Immature natural killer cell (primary cell): ENCODE measurements at regions not wholly inside any gene's neighbourhood (a gene's known extent, or its start where the extent isn't known, plus 50 kb on each side); places are given as distances from the start of the nearest gene placed in this dataset.

Source experiments
- DNase-seq, 3 donors: peaks; one replicate each; pipeline ENCODE4 v3.0.0; 2022; ENCODE audit warnings: mixed read lengths in 1 of 3
- H3K27ac Mint-ChIP-seq, 6 donors: one replicate each; pipeline ENCODE4 v1.8.0; 2020; ENCODE audit warnings: mixed read lengths in 6 of 6, mild to moderate bottlenecking in 5 of 6, inconsistent platforms in 4 of 6, moderate library complexity in 3 of 6
- H3K27me3 Mint-ChIP-seq, 3 donors: one replicate each; pipeline ENCODE4 v1.8.0; 2020 to 2021; ENCODE audit warnings: low read depth in 3 of 3, mild to moderate bottlenecking in 3 of 3, mixed read lengths in 3 of 3, moderate library complexity in 3 of 3, inconsistent platforms in 1 of 3
- H3K36me3 Mint-ChIP-seq, 3 donors: one replicate each; pipeline ENCODE4 v1.8.0; 2020; ENCODE audit warnings: mixed read lengths in 3 of 3, inconsistent platforms in 2 of 3, mild to moderate bottlenecking in 2 of 3
- H3K4me1 Mint-ChIP-seq, 2 donors: one replicate each; pipeline ENCODE4 v1.8.0; 2020; ENCODE audit warnings: inconsistent platforms in 2 of 2, mild to moderate bottlenecking in 2 of 2, mixed read lengths in 2 of 2, moderate library complexity in 1 of 2
- H3K4me3 Mint-ChIP-seq, 5 donors: one replicate each; pipeline ENCODE4 v1.8.0; 2020; ENCODE audit warnings: mild to moderate bottlenecking in 5 of 5, mixed read lengths in 5 of 5, inconsistent platforms in 3 of 5, moderate library complexity in 3 of 5
- H3K9me3 Mint-ChIP-seq, 6 donors: one replicate each; pipeline ENCODE4 v1.8.0; 2020; ENCODE audit warnings: mild to moderate bottlenecking in 6 of 6, mixed read lengths in 6 of 6, inconsistent platforms in 4 of 6, moderate library complexity in 3 of 6

GRCh38 chr1:55635856-55636255 is 420.7 kb upstream of the USP24 start:
- Mint-ChIP-seq H3K4me1 (peaks cover 3 to 5% of the 10 kb centered on the region in 2 donors), H3K4me3 (no peak overlapping the region), H3K27ac (no peak overlapping the region), H3K27me3 (peaks cover 0 to 13% (median 0%) of the 10 kb centered on the region in 3 donors), H3K9me3 (peaks cover 0 to 2% (median 0%) of the 10 kb centered on the region in 6 donors), H3K36me3 (no peaks in the 10 kb centered on the region)
- no peak for DNase-seq

DNA sequence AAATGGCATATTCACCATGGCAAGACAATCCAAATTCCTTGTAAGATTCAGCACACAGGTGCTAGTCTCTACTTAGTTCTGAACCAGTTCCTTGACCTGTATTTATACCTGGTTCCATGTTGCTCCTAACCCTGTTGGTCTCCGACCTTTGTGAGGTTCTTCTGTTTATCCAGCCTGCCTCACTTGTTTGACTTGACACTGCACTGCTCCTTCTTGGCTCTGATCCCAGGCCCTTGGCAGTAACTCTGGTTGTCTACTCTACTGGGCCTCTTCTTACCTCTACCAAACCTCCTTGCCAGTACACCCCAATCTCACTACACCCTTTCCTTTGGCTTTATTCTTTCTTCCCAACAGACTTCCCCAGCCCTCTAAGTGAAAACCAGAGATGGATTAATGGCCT is 419.4 kb upstream of the USP24 start:
- H3K27ac Mint-ChIP-seq: no peak overlapping the region
- H3K4me1 Mint-ChIP-seq: no peaks in the 10 kb centered on the region
- DNase-seq: no peak
- H3K36me3 Mint-ChIP-seq: no peaks in the 10 kb centered on the region
- peaks cover 0 to 13% (median 0%) of the 10 kb centered on the region in 3 donors for H3K27me3 Mint-ChIP-seq
- peaks cover 0 to 2% (median 0%) of the 10 kb centered on the region in 6 donors for H3K9me3 Mint-ChIP-seq
- no peak overlapping the region for H3K4me3 Mint-ChIP-seq

DNA sequence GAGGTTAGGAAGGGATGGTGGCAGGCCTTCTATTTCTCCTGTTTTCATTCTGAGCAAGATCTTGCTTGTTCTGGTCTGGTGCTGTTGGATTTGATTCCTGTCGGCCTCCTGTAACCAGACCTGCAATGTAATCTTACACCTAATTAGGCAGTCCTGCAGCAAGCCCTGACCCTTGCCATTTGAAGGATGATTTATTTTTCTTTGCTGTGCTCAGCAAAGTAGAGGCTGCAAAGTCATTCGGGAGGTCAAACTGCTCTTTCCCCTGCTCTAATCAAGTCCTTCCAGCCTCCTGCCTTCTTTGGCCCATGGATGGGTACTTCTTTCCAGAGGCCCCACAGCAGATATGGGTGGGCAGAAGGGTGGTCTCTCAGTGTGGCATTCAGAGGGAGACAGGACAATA is 417.7 kb upstream of the USP24 start:
- no peak for DNase-seq
- H3K27me3 Mint-ChIP-seq: peaks cover 0 to 13% (median 0%) of the 10 kb centered on the region in 3 donors
- no peak overlapping the region for H3K4me3 Mint-ChIP-seq
- peaks cover 0 to 2% (median 0%) of the 10 kb centered on the region in 6 donors for H3K9me3 Mint-ChIP-seq
- H3K36me3 Mint-ChIP-seq: no peaks in the 10 kb centered on the region
- H3K27ac Mint-ChIP-seq: no peak overlapping the region
- no peaks in the 10 kb centered on the region for H3K4me1 Mint-ChIP-seq

- Mint-ChIP-seq H3K27ac (no peak overlapping the region), H3K4me3 (no peak overlapping the region)
Measured at GRCh38 chr1:55632058-55632457, 416.9 kb upstream of the USP24 start.

GRCh38 chr1:55631509-55631908 is 416.3 kb upstream of the USP24 start:
- Mint-ChIP-seq H3K9me3 (peaks cover 0 to 2% (median 0%) of the 10 kb centered on the region in 6 donors), H3K27ac (no peak overlapping the region), H3K27me3 (peaks cover 0 to 13% (median 0%) of the 10 kb centered on the region in 3 donors), H3K36me3 (no peaks in the 10 kb centered on the region), H3K4me1 (no peaks in the 10 kb centered on the region), H3K4me3 (no peak overlapping the region)
- DNase-seq: no peak

More at GRCh38 chr1:55632058-55632457, 416.9 kb upstream of the USP24 start:
- Mint-ChIP-seq H3K9me3 (peaks cover 0 to 2% (median 0%) of the 10 kb centered on the region in 6 donors), H3K4me1 (no peaks in the 10 kb centered on the region), H3K36me3 (no peaks in the 10 kb centered on the region), H3K27me3 (peaks cover 0 to 13% (median 0%) of the 10 kb centered on the region in 3 donors)
- DNase-seq: no peak

DNA sequence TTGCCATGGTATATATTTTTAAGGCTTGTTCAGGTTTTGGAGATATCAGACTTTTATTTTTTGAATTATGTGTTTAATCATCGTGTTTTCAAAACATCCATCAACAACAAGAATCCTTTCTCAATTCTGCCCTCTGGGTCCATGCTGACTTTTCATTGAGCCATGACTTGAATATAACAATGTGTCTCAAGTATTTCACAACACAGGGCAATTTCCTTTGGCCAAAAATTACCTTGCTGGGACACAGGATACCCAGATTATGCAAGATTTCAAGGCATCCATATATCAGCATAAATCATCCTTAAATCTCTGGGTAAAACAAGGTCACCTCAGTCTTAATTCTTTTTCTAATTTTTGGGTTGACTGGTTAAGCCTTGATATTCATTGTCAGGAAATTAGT is 411.2 kb upstream of the USP24 start:
- Mint-ChIP-seq H3K36me3 (no peaks in the 10 kb centered on the region), H3K4me3 (no peak overlapping the region), H3K9me3 (no peaks in the 10 kb centered on the region), H3K27me3 (no peaks in the 10 kb centered on the region), H3K27ac (no peak overlapping the region), H3K4me1 (no peaks in the 10 kb centered on the region)
- no peak for DNase-seq

DNA sequence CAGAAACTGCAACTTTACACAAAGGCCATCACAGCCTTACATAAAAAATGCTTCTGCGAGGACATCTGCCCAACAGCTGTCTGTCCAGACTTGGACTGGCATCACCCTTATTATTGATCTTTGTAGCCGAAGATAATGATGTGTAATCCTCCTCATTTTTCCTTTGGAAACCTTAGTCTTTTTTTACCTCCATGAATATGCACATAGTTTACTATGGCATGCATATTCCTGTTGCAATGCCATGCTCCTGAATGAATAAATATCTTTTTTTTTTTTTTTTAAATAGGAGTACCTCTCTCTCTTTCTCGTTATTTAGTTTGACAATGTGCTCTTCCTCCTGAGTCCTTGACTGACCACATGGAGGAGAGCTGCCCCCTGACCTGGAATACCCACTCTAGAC is 409.6 kb upstream of the USP24 start:
- Mint-ChIP-seq H3K36me3 (no peaks in the 10 kb centered on the region), H3K9me3 (peaks cover 0 to 3% (median 0%) of the 10 kb centered on the region in 6 donors), H3K27ac (no peak overlapping the region), H3K4me1 (no peaks in the 10 kb centered on the region), H3K27me3 (peaks cover 0 to 2% (median 0%) of the 10 kb centered on the region in 3 donors), H3K4me3 (no peak overlapping the region)
- DNase-seq: no peak

DNA sequence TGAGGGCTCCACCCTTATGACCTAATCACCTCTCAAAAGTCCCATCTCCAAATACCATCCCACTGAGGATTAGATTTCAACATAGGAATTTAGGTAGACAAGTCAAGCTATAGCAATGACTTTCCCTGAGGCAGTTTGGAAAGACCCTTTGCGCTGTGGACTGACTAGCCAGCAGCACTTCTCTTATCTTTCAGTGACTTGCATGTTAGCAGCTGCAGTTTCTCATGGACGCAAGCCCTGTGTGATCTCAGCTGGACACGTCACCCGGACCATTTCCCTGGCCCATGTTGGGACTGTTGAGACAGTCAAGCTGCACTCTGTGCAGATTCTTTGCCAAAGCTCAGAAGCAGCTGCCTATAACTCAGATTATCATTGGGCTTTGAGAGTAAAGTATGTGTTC is 408.1 kb upstream of the USP24 start:
- Mint-ChIP-seq H3K4me3 (no peak overlapping the region), H3K27ac (no peak overlapping the region), H3K27me3 (peaks cover 0 to 4% (median 2%) of the 10 kb centered on the region in 3 donors), H3K9me3 (peaks cover 0 to 3% (median 0%) of the 10 kb centered on the region in 6 donors), H3K4me1 (no peaks in the 10 kb centered on the region), H3K36me3 (no peaks in the 10 kb centered on the region)
- no peak for DNase-seq

- peaks cover 0 to 3% (median 0%) of the 10 kb centered on the region in 6 donors for H3K9me3 Mint-ChIP-seq
- no peak for DNase-seq
- H3K27me3 Mint-ChIP-seq: peaks cover 0 to 4% (median 2%) of the 10 kb centered on the region in 3 donors
- no peak overlapping the region for H3K4me3 Mint-ChIP-seq
- no peak overlapping the region for H3K27ac Mint-ChIP-seq
- no peaks in the 10 kb centered on the region for H3K36me3 Mint-ChIP-seq
- H3K4me1 Mint-ChIP-seq: no peaks in the 10 kb centered on the region
Measured at GRCh38 chr1:55622074-55622473, 406.9 kb upstream of the USP24 start.

DNA sequence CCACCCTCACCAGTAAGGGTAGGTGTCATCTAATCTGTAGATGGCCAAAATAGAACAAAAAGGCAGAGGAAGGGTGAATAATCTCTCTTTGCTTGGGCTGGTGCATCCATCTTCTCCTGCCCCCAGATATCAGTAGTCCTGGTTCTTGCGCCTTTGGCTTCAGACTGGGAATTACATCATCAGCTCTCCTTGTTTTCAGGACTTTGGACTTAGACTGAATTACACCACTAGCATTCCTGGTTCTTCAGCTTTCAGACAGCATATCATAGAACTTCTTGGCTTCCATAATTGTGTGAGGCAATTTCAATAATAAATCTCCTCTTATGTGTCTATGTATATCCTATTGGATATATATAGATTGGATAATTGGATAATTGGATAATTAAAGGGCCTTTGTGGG is 403.0 kb upstream of the USP24 start:
- H3K27me3 Mint-ChIP-seq: peaks cover 2 to 5% (median 4%) of the 10 kb centered on the region in 3 donors
- no peak overlapping the region for H3K27ac Mint-ChIP-seq
- H3K36me3 Mint-ChIP-seq: no peaks in the 10 kb centered on the region
- H3K9me3 Mint-ChIP-seq: peaks cover 0 to 8% (median 0%) of the 10 kb centered on the region in 6 donors
- no peak overlapping the region for H3K4me3 Mint-ChIP-seq
- no peak for DNase-seq
- no peaks in the 10 kb centered on the region for H3K4me1 Mint-ChIP-seq

- Mint-ChIP-seq H3K27ac (no peak overlapping the region), H3K4me1 (no peaks in the 10 kb centered on the region), H3K27me3 (peaks cover 2 to 5% (median 4%) of the 10 kb centered on the region in 3 donors), H3K9me3 (peaks cover 0 to 8% (median 0%) of the 10 kb centered on the region in 6 donors), H3K36me3 (no peaks in the 10 kb centered on the region), H3K4me3 (no peak overlapping the region)
- no peak for DNase-seq
Measured at GRCh38 chr1:55617288-55617982, 402.3 kb upstream of the USP24 start.

- Mint-ChIP-seq H3K4me1 (no peaks in the 10 kb centered on the region), H3K36me3 (no peaks in the 10 kb centered on the region), H3K4me3 (no peak overlapping the region), H3K27ac (no peak overlapping the region), H3K27me3 (peaks cover 0 to 6% (median 3%) of the 10 kb centered on the region in 3 donors), H3K9me3 (peaks cover 0 to 4% (median 0%) of the 10 kb centered on the region in 6 donors)
- no peak for DNase-seq
Measured at GRCh38 chr1:55612988-55613387, 397.8 kb upstream of the USP24 start.

DNA sequence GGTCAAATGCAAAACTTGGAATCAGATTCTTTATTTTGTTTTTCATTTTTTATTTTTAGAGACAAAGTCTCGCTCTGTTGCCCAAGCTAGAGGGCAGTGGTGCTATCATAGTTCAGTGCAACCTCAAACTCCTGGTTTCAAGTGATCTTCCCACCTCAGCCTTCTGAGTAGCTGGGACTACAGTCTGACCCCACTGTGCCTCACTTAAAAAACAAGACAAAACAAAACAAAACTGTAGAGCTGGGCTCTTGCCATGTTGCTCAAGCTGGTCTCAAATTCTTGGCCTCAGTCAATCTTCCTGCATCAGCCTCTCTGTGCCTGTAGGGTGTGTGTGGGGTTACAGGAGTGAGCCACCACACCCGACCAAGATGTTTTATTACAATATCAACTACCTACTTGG is 396.0 kb upstream of the USP24 start:
- DNase-seq: no peak
- no peaks in the 10 kb centered on the region for H3K4me1 Mint-ChIP-seq
- H3K27me3 Mint-ChIP-seq: peaks cover 0 to 6% (median 3%) of the 10 kb centered on the region in 3 donors

GRCh38 chr1:55610203-55610602 is 395.0 kb upstream of the USP24 start:
- DNase-seq: no peak
- Mint-ChIP-seq H3K4me1 (no peaks in the 10 kb centered on the region), H3K27me3 (peaks cover 0 to 4% (median 2%) of the 10 kb centered on the region in 3 donors), H3K27ac (no peak overlapping the region), H3K36me3 (no peaks in the 10 kb centered on the region), H3K4me3 (no peak overlapping the region), H3K9me3 (peaks cover 0 to under 1% (median 0%) of the 10 kb centered on the region in 6 donors)

More for the DNA sequence above, 396.0 kb upstream of the USP24 start:
- Mint-ChIP-seq H3K36me3 (no peaks in the 10 kb centered on the region), H3K27ac (no peak overlapping the region), H3K4me3 (no peak overlapping the region), H3K9me3 (peaks cover 0 to 4% (median 0%) of the 10 kb centered on the region in 6 donors)

DNA sequence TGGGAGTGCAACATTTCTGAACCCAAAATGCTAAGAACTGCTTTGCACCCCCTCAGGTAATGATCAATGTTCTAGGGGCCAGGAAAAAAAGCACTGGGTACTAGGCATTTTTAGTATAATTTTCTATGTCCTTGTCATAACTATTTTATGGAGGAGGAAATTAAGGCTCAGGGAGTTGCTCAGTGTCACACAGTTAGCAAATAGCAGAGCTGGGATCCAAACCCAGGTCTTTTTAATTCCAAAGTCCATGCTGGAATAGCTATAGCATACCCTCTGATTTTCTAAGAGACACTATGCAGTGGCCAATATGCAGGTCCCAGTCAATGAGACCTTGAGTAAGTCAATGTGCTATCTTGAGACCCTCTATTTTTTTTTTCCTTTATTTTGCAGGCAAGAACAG is 394.5 kb upstream of the USP24 start:
- DNase-seq: no peak
- Mint-ChIP-seq H3K36me3 (no peaks in the 10 kb centered on the region), H3K4me1 (no peaks in the 10 kb centered on the region), H3K9me3 (no peaks in the 10 kb centered on the region), H3K4me3 (no peak overlapping the region), H3K27ac (no peak overlapping the region), H3K27me3 (peaks cover 0 to 4% (median 2%) of the 10 kb centered on the region in 3 donors)
